ENCODE measurements at regions not wholly inside any gene's neighbourhood (a gene's known extent, or its start where the extent isn't known, plus 50 kb on each side); places are given as distances from the start of the nearest gene placed in this dataset.

DNA sequence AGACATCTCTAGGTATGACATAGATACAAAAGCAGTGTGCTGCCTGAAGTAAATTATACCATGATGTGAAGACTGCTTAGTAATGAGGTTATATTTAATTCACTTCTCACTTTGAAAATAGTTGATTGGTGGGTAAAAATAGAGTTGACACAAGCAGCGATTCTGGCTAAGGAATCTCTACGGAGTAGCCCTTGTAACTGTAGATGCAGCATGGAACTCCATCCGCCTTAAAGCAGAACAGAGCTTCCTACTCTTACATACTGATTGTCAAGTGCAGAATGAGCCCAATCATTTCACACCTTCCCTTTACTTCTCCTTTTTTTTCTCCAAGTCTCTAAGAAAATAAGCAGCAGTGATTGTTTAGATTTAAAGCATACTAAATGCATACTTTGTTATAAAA lies 1594.6 kb upstream of the SLC39A10 start:
- no peak for TF ChIP-seq POLR2A (IDR thresholded peaks at IDR 0.05; ENCODE audit: low read depth, low read length)
- TF ChIP-seq, protein P1, sequence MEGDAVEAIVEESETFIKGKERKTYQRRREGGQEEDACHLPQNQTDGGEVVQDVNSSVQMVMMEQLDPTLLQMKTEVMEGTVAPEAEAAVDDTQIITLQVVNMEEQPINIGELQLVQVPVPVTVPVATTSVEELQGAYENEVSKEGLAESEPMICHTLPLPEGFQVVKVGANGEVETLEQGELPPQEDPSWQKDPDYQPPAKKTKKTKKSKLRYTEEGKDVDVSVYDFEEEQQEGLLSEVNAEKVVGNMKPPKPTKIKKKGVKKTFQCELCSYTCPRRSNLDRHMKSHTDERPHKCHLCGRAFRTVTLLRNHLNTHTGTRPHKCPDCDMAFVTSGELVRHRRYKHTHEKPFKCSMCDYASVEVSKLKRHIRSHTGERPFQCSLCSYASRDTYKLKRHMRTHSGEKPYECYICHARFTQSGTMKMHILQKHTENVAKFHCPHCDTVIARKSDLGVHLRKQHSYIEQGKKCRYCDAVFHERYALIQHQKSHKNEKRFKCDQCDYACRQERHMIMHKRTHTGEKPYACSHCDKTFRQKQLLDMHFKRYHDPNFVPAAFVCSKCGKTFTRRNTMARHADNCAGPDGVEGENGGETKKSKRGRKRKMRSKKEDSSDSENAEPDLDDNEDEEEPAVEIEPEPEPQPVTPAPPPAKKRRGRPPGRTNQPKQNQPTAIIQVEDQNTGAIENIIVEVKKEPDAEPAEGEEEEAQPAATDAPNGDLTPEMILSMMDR (IDR thresholded peaks at IDR 0.05; ENCODE audit: extremely low read depth in 1 of 2, insufficient read depth in 1 of 2, low read depth in 1 of 2, low read length in 2 of 2) = no peak
- no peak for TF ChIP-seq MYC (IDR thresholded peaks at IDR 0.05; ENCODE audit: low read depth, low read length)
- TF ChIP-seq, protein P2, sequence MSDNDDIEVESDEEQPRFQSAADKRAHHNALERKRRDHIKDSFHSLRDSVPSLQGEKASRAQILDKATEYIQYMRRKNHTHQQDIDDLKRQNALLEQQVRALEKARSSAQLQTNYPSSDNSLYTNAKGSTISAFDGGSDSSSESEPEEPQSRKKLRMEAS (IDR thresholded peaks at IDR 0.05; ENCODE audit: insufficient read depth, insufficient read length) = no peak

All from endothelial cell of umbilical vein (primary cell).